OCI-LY7 (cell line): ENCODE measurements at regions not wholly inside any gene's neighbourhood (a gene's known extent, or its start where the extent isn't known, plus 50 kb on each side); places are given as distances from the start of the nearest gene placed in this dataset.

Experiments used
- BruUV-seq: library from RNA; stranded (reverse); fragments of 400-500 nt; replicated peaks from 2 replicates; lab custom pipeline; 2021; lab: Mats Ljungman, UMichigan
- CTCF ChIA-PET: fragments of 300-600 bp; sonication (Branson Sonifier 250); formaldehyde crosslinking; loops from one replicate; lab custom pipeline; 2022; ENCODE audit warnings: antibody characterized with exemption; ENCODE audit not compliant: unreplicated experiment; lab: Charles Lee
- POLR2A ChIA-PET: fragments of 300-600 bp; sonication (Branson Sonifier 250); formaldehyde crosslinking; loops from one replicate; lab custom pipeline; 2022; ENCODE audit warnings: antibody characterized with exemption; lab: Charles Lee
- DNase-seq: peaks from one replicate; pipeline ENCODE4 v3.0.0-alpha.2; 2015; ENCODE audit warnings: low spot score
- H2AFZ ChIP-seq: fragments of 200-600 bp; sonication (generic), shearing (Covaris generic); 2 replicates; pipeline ENCODE4 v1.6.1; 2014; ENCODE audit warnings: mild to moderate bottlenecking, antibody characterized with exemption, low read length, moderate library complexity
- H3K27ac ChIP-seq: fragments of 200-600 bp; sonication (generic); 2 replicates; pipeline ENCODE4 v1.5.1; 2014; ENCODE audit warnings: mixed run types, low read depth, mild to moderate bottlenecking, moderate library complexity, low read length, inconsistent platforms; ENCODE audit not compliant: poor library complexity, severe bottlenecking
- H3K36me3 ChIP-seq: fragments of 200-600 bp; sonication (generic); 2 replicates; pipeline ENCODE4 v1.6.1; 2014; ENCODE audit warnings: mild to moderate bottlenecking, antibody characterized with exemption, low read length, moderate library complexity, mixed read lengths; ENCODE audit not compliant: insufficient read depth
- H3K4me1 ChIP-seq: fragments of 200-600 bp; sonication (generic); 2 replicates; pipeline ENCODE4 v1.5.1; 2014; ENCODE audit warnings: mild to moderate bottlenecking, low read length; ENCODE audit not compliant: insufficient read depth, poor library complexity, severe bottlenecking
- H3K4me2 ChIP-seq: fragments of 200-600 bp; sonication (generic); 2 replicates; pipeline ENCODE4 v1.6.1; 2014; ENCODE audit warnings: mild to moderate bottlenecking, low read length
- H3K4me3 ChIP-seq: fragments of 200-600 bp; sonication (generic); 2 replicates; pipeline ENCODE4 v1.5.1; 2014; ENCODE audit warnings: mild to moderate bottlenecking, low read depth, low read length; ENCODE audit not compliant: poor library complexity, severe bottlenecking
- H3K79me2 ChIP-seq: fragments of 200-600 bp; sonication (generic); 2 replicates; pipeline ENCODE4 v1.6.1; 2016; ENCODE audit warnings: low read depth, mild to moderate bottlenecking, low read length, moderate library complexity, mixed read lengths; ENCODE audit not compliant: insufficient read depth
- H3K9me2 ChIP-seq: fragments of 200-600 bp; sonication (generic); 2 replicates; pipeline ENCODE4 v1.6.1; 2016; ENCODE audit warnings: mild to moderate bottlenecking, low read length, mixed read lengths; ENCODE audit not compliant: insufficient read depth
- H3K9me3 ChIP-seq: fragments of 200-600 bp; sonication (generic); 2 replicates; pipeline ENCODE4 v1.6.1; 2014; ENCODE audit warnings: mild to moderate bottlenecking, mixed run types, low read length, mixed read lengths
- H4K20me1 ChIP-seq: fragments of 200-600 bp; sonication (generic); 2 replicates; pipeline ENCODE4 v1.6.1; 2014; ENCODE audit warnings: mild to moderate bottlenecking, antibody characterized with exemption, low read length, moderate library complexity, mixed read lengths; ENCODE audit not compliant: insufficient read depth
- CTCF ChIP-seq: fragments of 200-600 bp; sonication (generic); conservative IDR thresholded peaks from 2 replicates; pipeline ENCODE4 v1.5.1; 2014; ENCODE audit warnings: mild to moderate bottlenecking, antibody characterized with exemption, low read length, moderate library complexity, mixed read lengths
- EZH2phosphoT487 ChIP-seq: fragments of 200-600 bp; sonication (generic); IDR thresholded peaks from 2 replicates; pipeline ENCODE4 v1.6.1; 2018; ENCODE audit warnings: low read depth, borderline replicate concordance, mild to moderate bottlenecking, mixed run types, antibody characterized with exemption, low read length, moderate library complexity, mixed read lengths
- intact Hi-C: fragments of 100-400 bp; cut with micrococcal nuclease; formaldehyde crosslinking; loops from one replicate; pipeline ENCODE4 v1.10.0; 2022; ENCODE audit not compliant: unreplicated experiment

GRCh38 chr13:99656844-99657381 is 155.6 kb downstream of the TM9SF2 start:
- no TSS peak for BruUV-seq
- intact Hi-C loops = loop anchor here (10.0 kb wide), 2 partner anchors 578 to 858 kb away; no protein-coding TSS in a partner anchor
- CTCF ChIA-PET = no interaction called here
- no peak for TF ChIP-seq EZH2phosphoT487
- TF ChIP-seq CTCF = no peak
- Histone ChIP-seq H3K9me2 (no peaks in the 10 kb centered on the region), H3K4me2 (no peak overlapping the region), H3K9me3 (no peaks in the 10 kb centered on the region), H3K36me3 (no peaks in the 10 kb centered on the region), H4K20me1 (no peaks in the 10 kb centered on the region), H2AFZ (no peak overlapping the region), H3K79me2 (no peaks in the 10 kb centered on the region), H3K4me1 (no peaks in the 10 kb centered on the region), H3K27ac (no peak overlapping the region), H3K4me3 (no peak overlapping the region)
- DNase-seq = no peak
- POLR2A ChIA-PET = interaction anchor here (0.5 kb wide), 1 partner anchor 56 kb away, joined by 3 read pairs; no protein-coding TSS in a partner anchor

- Histone ChIP-seq H3K9me2 (no peaks in the 10 kb centered on the region), H3K4me2 (no peak overlapping the region), H3K4me1 (no peaks in the 10 kb centered on the region), H3K27ac (no peak overlapping the region), H3K9me3 (no peaks in the 10 kb centered on the region), H3K4me3 (no peak overlapping the region), H3K36me3 (no peaks in the 10 kb centered on the region), H4K20me1 (no peaks in the 10 kb centered on the region), H3K79me2 (no peaks in the 10 kb centered on the region), H2AFZ (no peak overlapping the region)
- TF ChIP-seq CTCF (peak; percentile 82), EZH2phosphoT487 (no peak)
- DNase-seq = peak; percentile 45
- ChIA-PET CTCF (no interaction called here), POLR2A (interaction anchor here (0.5 to 0.6 kb wide), 2 partner anchors 57 to 538 kb away, joined by 3 read pairs; no protein-coding TSS in a partner anchor)
- BruUV-seq = no TSS peak
- intact Hi-C loops = loop anchor here (10.0 kb wide), 2 partner anchors 579 to 859 kb away; no protein-coding TSS in a partner anchor
Measured at GRCh38 chr13:99656092-99656745, 154.9 kb downstream of the TM9SF2 start.
